HG02938 (cell line): ENCODE measurements at regions not wholly inside any gene's neighbourhood (a gene's known extent, or its start where the extent isn't known, plus 50 kb on each side); places are given as distances from the start of the nearest gene placed in this dataset.

Experiments used
- ATAC-seq: cut with Tn5 transposase; IDR thresholded peaks from one replicate; pipeline ENCODE4 v1.9.1; 2021; ENCODE audit warnings: mild to moderate bottlenecking, moderate library complexity; ENCODE audit not compliant: unreplicated experiment

DNA sequence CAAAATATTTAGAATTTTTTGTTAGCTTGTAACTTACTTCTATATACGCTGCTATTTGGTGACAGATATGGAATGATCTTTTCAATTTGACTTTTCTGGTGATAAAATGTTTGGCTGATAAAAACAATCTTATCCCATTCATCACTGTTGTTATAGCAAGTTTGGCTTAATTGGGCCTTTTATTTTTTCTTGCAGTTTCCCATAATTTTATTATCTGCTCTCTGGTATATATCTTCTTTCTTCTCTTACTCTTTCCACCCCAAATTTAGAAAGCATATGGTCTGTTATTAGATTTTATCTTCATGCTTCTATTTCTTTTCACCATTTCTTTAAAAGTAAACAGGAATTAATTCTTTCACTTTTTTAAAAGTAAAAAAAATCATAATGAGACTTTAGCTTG, 474.4 kb downstream of the TLE1 start:
- no peak for ATAC-seq

DNA sequence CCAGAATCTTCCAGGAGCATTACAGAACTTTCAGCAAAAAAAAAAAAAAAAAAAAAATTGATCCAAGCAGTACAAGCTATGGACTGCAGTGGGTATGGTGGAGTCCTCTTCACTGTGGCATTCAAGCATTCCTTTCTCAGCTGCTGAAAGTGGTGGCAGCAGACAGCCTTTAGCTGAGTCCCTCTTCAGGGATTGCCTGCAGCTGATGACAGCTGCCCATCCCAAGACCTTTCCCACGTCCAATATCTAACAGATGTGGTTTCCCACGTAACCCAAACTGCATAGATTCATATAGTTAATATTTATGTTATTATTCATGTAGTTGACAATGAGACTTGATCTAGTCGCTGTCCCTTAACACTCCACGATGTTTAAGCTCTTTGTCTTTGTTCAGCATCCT, 475.9 kb downstream of the TLE1 start:
- no peak for ATAC-seq

DNA sequence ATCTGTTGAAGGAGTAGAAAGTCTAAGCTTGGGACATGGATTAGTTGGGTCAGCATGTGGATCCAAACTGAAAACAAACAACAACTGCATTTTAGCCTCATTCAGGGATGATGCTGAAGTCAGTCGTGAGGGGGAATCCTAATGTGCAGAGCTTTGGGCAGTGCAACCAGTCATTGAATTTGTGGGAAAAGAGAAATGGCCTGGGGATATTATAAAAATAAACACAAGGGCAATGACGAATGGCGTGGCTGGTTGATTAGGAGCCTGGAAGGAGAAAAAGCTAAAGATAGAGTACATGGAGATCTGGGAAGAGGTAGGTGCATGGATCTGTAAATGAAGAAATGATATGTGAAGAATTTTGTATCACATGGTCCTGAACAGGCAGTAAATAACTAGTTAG, 477.6 kb downstream of the TLE1 start:
- no peak for ATAC-seq

DNA sequence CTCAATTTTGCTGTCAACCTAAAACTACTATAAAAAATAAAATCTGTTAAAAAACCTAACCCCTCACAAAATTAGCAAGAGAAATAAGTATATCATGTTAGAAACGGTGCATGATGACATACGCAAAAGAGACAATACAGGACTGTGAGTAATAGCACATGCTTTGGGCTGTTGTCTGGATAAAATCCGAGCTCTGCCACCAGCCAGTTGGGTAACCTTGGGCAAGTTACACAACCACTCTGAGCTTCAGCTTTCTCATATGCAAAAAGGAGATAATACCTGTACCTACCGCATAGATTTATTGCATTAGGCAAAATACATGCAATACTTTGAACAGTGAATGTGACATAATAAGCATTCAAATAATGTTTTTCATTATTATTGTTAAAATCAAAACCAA, 481.7 kb downstream of the TLE1 start:
- no peak for ATAC-seq

DNA sequence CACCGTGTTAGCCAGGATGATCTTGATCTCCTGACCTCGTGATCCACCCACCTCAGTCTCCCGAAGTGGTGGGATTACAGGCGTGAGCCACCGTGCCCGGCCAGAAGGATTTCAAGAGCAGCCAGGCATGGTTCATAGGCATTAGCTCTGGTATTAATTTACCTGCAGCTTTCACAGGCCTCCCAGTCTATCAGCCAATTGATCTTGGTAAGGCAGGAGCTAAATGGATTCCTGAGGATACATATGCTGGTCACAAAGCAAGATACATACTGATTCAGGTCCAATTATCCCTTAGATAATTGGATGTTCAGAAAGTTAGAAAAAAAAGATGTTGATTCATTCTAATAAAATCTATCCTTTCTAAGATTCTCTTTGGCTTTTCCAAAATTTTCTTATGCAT, 487.1 kb downstream of the TLE1 start:
- no peak for ATAC-seq

DNA sequence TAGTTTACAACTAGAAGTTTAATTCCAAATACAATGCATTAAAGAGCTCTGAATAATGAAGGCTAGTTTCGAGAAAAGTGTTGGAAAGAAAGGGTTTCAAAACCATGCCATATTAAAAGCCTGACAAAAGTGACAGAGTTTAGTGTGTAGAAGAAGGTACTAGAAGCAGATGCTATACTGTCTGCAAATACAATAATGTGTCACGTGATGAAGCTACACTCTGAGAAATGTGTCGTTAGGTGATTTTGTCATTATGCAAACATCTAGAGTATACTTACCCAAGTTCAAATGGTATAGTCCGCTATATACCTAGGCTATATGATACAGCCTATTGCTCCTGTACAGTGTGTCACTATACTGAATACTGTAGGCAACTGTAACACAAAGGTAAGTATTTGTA, 494.1 kb downstream of the TLE1 start:
- no peak for ATAC-seq

DNA sequence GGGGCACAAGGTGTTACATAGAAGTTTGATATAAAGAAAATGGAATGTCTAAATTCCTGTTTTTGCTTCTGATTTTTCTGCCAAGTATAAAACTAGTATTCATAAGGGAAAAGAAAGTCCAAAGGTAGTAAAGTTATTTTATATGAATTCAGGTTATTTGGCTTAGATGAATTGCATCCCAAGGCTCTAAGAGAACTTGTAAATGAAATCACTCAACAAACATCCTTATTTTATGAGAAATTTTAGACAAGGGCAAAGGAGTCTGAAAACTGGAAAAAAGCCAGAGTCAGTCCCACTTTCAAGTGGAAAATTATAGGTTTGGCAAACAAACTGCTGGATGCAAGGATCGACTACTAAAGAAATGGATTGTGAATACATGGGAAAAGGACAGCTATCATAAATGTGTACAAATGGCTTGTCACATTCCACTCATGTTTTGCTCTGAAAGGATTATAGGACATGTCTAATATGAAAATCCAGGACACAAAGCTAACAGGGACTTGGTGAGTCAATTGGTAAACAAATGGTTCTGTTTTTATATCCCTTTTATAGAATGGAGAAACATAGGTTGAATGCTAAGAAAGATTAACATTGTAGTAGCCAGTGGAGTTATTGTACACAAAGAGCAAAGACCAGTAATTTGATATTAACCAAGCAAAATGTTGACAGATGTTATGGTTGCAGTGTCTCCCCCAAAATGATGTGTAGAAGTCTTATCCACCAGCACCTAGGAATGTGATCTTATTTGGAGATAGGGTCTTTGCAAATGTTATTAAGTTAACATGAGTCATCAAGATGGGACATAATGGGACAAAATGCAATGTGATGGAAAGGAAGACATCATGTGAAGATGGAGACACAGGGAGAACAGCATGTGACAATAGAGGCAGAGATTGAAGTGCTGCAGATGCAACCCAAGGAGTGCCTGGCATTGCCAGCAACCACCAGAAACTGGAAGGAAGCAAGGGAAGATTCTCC, 495.7 kb downstream of the TLE1 start:
- no peak for ATAC-seq

DNA sequence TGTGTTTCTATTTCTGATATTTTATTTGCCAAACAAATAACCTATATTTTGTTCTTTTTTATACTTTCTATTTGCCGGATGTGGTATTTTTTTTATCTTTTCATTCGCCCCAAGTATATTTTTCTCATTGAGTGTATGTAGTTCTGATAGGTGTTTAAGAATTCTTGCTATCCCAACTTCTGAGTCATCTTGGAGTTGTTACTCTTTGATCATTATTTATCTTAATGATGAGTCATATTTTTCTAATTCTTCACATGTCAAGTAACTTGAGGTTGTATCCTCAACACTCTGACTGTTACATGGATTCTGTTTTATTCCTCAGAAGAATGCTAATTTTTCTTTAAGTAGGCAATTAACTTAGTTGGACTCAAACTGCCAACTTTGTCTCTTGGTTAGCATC, 498.1 kb downstream of the TLE1 start:
- no peak for ATAC-seq

DNA sequence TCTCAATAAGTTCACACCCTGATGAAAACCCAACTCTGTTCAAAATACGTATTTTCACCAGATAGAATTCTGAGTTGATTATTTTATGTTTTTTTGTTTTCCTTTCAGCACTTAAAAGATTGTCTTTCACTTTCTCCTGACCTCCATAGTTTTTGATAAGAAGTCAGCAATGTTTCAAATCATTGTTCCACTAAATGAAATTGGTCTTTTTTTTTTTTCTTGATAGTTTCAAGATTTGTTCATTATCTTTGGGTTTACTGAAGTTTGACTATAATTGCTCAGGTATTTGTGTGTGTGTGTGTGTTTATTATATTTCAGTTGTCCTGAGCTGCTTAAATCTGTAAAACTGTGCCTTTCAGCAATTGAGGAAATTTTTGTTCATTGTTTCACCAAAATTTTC, 498.7 kb downstream of the TLE1 start:
- no peak for ATAC-seq

DNA sequence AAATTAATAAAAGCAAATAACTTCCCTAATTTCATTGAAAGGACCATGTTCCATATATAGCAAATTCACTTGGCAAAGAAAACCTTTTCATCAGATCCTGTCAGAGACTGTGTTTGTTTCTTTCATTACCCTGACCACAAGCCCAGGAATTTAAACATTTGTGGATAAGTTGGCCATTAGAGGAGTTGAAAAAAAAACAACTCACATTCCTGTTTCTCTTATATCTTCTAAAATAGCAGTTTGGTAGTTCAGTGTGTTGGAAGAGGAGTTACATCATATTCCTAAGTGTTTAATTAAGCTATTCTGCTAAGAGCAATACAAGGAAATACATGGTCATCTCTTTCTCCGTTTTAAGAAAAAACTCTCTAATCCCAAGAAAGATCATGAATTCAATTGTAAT, 505.6 kb downstream of the TLE1 start:
- no peak for ATAC-seq

DNA sequence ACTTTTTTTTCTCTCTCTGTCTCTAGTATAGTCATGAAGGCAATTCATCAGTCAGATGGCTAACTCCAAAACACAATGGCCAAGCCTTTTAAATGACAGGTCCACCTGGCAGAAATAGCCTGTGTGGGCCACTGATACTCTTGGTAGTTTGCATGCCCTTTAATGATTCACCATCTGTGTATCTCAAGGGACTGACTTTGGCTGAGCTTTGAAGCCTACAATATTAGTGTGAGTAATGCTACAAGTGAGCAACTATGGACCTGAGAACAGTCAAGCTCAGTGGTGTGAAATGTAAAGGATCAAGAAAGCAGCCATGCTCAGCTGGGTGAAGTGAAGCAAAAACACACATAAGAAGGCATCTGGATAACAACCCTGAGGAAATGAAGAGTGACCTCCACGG, 506.9 kb downstream of the TLE1 start:
- ATAC-seq, result no peak

DNA sequence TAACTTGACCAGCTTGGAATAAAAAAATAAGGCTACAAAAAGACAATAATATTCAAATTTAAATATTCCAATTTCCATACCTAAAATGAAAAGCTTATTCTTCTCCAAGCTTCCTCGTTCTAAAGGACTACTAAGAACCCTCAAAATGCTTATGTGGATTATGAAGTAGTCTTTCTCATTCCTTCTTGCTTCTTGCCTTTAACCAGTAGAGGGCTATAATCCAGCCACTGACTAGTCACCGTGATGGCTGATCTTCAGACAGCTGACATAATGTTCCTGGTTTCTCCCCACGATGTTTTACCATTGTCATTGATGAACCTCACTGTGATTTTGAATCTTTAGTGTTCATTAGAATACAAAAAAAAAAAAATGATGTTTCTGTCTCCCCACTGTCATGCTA, 515.3 kb downstream of the TLE1 start:
- ATAC-seq, result no peak

DNA sequence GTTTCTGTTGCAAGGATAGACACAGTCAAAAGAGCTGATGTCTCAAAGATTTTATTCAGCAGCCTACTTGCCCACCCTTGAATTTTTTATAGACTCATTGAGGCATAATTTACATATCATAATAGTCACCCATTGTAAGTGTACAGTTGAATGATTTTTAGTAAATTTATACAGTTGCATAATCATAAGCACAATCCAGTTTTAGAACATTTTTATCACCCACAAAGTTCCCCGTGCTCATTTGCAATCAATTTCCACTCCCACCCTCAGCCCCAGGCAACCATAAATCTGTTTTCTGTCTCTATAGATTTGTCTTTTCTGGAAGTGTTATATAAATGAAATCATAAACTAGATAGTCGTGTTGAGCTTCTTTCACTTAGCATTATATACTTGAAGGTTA, 517.7 kb downstream of the TLE1 start:
- ATAC-seq, result no peak

DNA sequence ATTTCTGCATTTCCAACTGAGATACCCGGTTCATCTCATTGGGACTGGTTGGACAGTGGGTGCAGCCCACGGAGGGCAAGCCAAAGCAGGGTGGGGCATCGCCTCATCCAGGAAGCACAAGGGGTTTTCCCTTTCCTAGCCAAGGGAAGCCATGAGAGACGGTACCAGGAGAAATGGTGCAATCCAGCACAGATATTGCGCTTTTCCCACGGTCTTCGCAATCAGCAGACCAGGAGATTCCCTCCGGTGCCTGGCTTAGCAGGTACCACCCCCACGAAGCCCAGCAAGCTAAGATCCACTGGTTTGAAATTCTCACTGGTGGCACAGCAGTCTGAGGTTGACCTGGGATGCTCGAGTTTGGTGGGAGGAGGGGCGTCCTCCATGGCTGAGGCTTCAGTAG, 527.0 kb downstream of the TLE1 start:
- no peak for ATAC-seq

DNA sequence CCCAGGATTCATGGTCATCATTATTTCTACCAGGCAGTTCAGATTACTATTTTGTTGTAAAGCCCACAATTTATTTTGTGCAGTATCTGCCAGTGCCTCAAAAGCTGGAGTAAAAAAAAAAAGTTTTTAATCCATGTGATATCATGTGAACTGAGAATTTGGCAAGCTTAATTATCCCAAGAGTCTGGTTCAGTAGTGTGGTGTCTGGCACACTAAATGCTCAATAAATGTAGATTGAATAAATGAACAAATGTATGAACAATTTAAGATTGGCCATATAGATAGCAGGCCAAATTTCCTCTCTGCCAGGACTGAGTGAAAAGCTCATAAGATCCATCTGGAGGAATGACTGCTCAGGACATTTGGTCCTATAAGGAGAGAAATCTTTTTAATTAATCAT, 533.0 kb downstream of the TLE1 start:
- no peak for ATAC-seq

DNA sequence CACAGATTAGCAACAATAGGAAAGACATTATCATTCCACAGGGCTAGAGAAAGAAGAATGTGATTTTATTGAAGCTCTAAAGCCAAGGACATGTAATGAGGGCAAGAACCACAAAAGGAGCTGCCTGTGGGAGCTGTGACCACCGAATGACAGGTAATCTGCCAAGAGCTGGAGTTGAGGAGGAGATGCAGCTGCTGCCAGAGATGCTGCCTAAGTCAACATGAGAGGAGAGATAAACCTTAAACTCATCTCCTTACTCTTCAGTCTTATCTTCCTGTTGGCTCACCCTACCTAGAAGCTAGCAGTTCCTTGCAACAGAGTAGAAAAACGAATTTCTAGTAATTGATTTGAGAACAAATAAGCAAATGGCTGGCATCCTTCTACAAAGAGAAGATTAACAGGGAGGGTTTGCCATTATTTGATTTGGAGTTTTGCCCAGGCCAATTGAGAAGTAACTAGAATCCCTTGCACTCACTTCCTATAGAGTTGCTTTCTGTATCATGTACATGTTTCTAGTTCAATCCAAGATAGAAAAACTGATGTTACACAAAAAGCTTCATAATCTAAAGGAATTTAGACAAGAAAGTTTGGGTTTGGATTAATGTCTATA, 539.2 kb downstream of the TLE1 start:
- no peak for ATAC-seq

DNA sequence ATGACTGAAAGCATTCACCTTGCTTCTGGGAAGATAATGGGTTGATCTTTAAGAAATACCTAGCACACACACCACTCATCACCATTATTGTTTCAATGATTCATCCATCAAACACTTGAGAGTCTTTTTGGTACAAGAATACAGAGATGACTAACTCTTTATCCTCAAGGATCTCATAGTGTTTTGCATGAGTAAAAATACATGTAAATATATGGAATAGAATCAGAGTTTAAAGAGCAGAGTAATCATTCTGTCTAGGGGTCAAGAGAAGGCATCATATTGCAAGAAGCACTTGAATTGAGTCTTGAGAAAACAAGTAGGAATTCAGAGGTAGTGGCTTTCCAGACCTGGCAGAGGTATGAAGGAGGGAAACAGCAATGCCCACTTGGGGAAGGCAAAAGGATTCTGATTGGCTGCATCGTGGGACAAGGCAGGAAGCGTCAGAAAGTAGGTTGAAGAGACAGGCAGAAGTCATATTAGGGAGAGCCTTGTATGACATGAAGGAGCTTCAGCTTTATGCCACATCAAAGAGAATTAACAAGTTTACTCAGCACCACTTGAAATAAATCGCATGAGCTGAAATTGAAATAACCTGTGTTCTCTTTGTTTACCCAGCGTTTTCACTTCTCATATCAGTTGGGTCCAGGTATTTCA, 542.5 kb downstream of the TLE1 start:
- no peak for ATAC-seq

DNA sequence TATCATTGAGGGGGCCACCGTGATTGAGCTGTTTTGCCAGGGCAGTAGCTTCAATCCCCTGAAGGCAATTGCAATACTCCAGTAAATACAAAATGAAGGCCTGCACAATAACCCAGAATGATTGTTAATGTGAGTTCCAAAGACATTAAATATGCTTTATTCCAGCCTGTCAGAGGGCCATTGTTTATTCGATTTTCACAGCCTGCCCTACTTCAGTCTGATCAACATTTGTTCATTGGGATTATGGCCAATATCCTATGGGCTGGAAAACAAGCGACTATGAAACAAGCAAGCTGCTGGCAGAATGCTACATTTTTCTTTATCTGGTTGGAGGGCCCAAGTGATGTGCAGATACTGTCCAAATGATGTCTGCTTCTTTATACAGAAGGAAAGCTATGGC, 543.1 kb downstream of the TLE1 start:
- no peak for ATAC-seq

DNA sequence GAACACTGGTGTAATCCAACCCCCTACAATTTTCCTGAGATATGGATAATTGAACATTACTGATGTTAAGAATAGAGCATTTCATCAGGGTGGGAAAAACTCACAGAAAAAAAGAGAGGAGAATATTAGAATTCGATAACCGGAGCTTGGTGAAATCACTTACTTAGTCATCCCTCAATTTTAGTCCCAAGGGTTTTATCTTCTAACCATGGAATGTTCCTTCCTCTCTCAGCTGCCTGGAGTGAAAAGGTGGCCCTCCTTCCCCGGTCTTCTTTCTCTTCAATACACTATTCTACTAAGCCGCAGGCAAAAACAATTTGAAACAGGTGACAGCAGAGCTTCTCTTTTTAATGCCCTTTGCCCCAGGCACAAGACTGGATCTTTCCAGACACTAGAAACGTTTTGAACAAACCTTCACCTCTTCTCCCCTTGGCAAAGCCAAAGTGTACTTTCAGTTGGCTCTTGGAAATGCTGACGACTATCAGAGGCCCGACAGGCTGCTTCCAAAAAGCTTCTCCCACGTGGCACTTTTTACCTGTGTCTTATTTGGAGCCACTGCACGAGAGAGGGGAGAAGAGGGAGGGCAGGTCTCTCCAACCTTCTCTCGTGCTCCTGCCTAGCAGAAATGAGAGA, 543.9 kb downstream of the TLE1 start:
- ATAC-seq, result no peak

DNA sequence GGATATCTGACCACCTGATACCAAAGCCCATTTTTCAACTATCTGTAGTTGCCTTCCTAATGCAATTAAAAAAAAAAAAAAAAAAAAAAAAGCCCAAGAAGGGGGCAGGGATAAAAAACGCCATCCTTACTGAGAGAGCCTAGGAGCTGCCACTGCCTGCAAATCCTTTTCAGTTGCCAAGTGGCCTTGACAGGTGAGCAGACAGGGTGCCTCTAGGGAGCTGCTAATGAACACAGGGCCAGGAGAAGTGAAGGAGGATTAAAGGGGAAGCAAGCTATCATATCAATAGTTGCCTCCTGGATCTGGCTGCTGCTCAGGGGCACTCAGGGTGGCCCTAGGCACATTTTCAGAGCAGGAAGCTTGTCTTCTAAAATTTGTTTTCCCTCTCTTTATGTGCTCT, 547.4 kb downstream of the TLE1 start:
- no peak for ATAC-seq

DNA sequence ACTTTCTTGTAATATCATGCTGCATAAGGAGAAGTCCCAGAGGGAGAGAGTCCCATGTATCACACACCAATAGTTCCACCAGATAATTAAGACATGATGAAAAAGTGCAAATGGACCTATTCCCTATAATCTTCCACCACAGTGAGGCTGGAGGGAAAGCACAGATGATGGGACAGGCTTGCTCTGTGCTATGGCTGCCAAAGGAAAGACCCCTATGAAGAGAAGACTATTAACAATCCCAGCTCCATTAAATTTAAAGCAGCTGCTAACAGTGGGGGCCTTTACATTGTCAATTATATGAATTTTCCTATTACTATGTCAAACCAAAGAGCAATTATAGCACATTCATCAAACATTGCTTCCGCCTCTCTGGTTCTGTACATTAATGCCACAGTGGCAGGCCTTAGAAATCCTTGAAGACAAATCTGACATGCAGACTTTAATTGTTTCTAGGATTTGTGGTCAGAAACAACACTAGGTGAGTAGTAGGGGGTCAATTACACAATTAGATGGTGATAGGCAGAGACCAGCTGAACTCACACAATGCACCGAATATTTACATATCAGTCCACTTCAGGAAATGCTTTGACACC, 551.3 kb downstream of the TLE1 start:
- ATAC-seq, result no peak
